ENCODE measurements at regions not wholly inside any gene's neighbourhood (a gene's known extent, or its start where the extent isn't known, plus 50 kb on each side); places are given as distances from the start of the nearest gene placed in this dataset.

- Histone ChIP-seq H3K4me3 (ENCODE audit: low read depth, low read length) (no peak overlapping the region), H3K27me3 (ENCODE audit: control insufficient read depth, insufficient read depth, low read length) (no peaks in the 10 kb centered on the region), H3K9me3 (ENCODE audit: control insufficient read depth, insufficient read depth, low read length) (peaks cover 7% of the 10 kb centered on the region), H3K36me3 (ENCODE audit: control insufficient read depth, insufficient read depth, low read length) (no peaks in the 10 kb centered on the region), H3K4me1 (ENCODE audit: control insufficient read depth, insufficient read depth, low read length) (no peaks in the 10 kb centered on the region), H3K9ac (ENCODE audit: low read depth, low read length) (no peak overlapping the region)
Observed at GRCh38 chr6:141041596-141042087, 1091.1 kb upstream of the GJE1 start.

GRCh38 chr6:141035312-141036200 is 1097.2 kb upstream of the GJE1 start:
- H3K27me3 ChIP-seq (ENCODE audit: control insufficient read depth, insufficient read depth, low read length), result no peaks in the 10 kb centered on the region
- no peaks in the 10 kb centered on the region for H3K36me3 ChIP-seq (ENCODE audit: control insufficient read depth, insufficient read depth, low read length)
- H3K4me1 ChIP-seq (ENCODE audit: control insufficient read depth, insufficient read depth, low read length), result no peaks in the 10 kb centered on the region
- peaks cover 5% of the 10 kb centered on the region for H3K9me3 ChIP-seq (ENCODE audit: control insufficient read depth, insufficient read depth, low read length)
- no peak overlapping the region for H3K4me3 ChIP-seq (ENCODE audit: low read depth, low read length)
- H3K9ac ChIP-seq (ENCODE audit: low read depth, low read length), result no peak overlapping the region

GRCh38 chr6:141033101-141033500 is 1099.6 kb upstream of the GJE1 start:
- Histone ChIP-seq H3K27me3 (ENCODE audit: control insufficient read depth, insufficient read depth, low read length) (no peaks in the 10 kb centered on the region), H3K9ac (ENCODE audit: low read depth, low read length) (no peak overlapping the region), H3K9me3 (ENCODE audit: control insufficient read depth, insufficient read depth, low read length) (no peaks in the 10 kb centered on the region), H3K4me1 (ENCODE audit: control insufficient read depth, insufficient read depth, low read length) (no peaks in the 10 kb centered on the region), H3K4me3 (ENCODE audit: low read depth, low read length) (no peak overlapping the region), H3K36me3 (ENCODE audit: control insufficient read depth, insufficient read depth, low read length) (no peaks in the 10 kb centered on the region)

GRCh38 chr6:141029908-141030307 is 1102.8 kb upstream of the GJE1 start:
- H3K4me1 ChIP-seq (ENCODE audit: control insufficient read depth, insufficient read depth, low read length), result no peaks in the 10 kb centered on the region
- H3K36me3 ChIP-seq (ENCODE audit: control insufficient read depth, insufficient read depth, low read length), result no peaks in the 10 kb centered on the region
- no peak overlapping the region for H3K9ac ChIP-seq (ENCODE audit: low read depth, low read length)
- no peak overlapping the region for H3K4me3 ChIP-seq (ENCODE audit: low read depth, low read length)
- H3K27me3 ChIP-seq (ENCODE audit: control insufficient read depth, insufficient read depth, low read length), result no peaks in the 10 kb centered on the region
- no peaks in the 10 kb centered on the region for H3K9me3 ChIP-seq (ENCODE audit: control insufficient read depth, insufficient read depth, low read length)

GRCh38 chr6:141028791-141029280 is 1103.9 kb upstream of the GJE1 start:
- H3K4me3 ChIP-seq (ENCODE audit: low read depth, low read length), result no peak overlapping the region
- no peaks in the 10 kb centered on the region for H3K27me3 ChIP-seq (ENCODE audit: control insufficient read depth, insufficient read depth, low read length)
- no peak overlapping the region for H3K9ac ChIP-seq (ENCODE audit: low read depth, low read length)
- no peaks in the 10 kb centered on the region for H3K4me1 ChIP-seq (ENCODE audit: control insufficient read depth, insufficient read depth, low read length)
- H3K9me3 ChIP-seq (ENCODE audit: control insufficient read depth, insufficient read depth, low read length), result no peaks in the 10 kb centered on the region
- H3K36me3 ChIP-seq (ENCODE audit: control insufficient read depth, insufficient read depth, low read length), result no peaks in the 10 kb centered on the region

GRCh38 chr6:141026504-141026903 is 1106.2 kb upstream of the GJE1 start:
- Histone ChIP-seq H3K4me1 (ENCODE audit: control insufficient read depth, insufficient read depth, low read length) (no peaks in the 10 kb centered on the region), H3K9ac (ENCODE audit: low read depth, low read length) (no peak overlapping the region), H3K4me3 (ENCODE audit: low read depth, low read length) (no peak overlapping the region), H3K9me3 (ENCODE audit: control insufficient read depth, insufficient read depth, low read length) (no peaks in the 10 kb centered on the region), H3K36me3 (ENCODE audit: control insufficient read depth, insufficient read depth, low read length) (no peaks in the 10 kb centered on the region), H3K27me3 (ENCODE audit: control insufficient read depth, insufficient read depth, low read length) (no peaks in the 10 kb centered on the region)

- no peaks in the 10 kb centered on the region for H3K9me3 ChIP-seq (ENCODE audit: control insufficient read depth, insufficient read depth, low read length)
- H3K36me3 ChIP-seq (ENCODE audit: control insufficient read depth, insufficient read depth, low read length), result no peaks in the 10 kb centered on the region
- H3K4me1 ChIP-seq (ENCODE audit: control insufficient read depth, insufficient read depth, low read length), result no peaks in the 10 kb centered on the region
- H3K27me3 ChIP-seq (ENCODE audit: control insufficient read depth, insufficient read depth, low read length), result no peaks in the 10 kb centered on the region
- H3K9ac ChIP-seq (ENCODE audit: low read depth, low read length), result no peak overlapping the region
- H3K4me3 ChIP-seq (ENCODE audit: low read depth, low read length), result no peak overlapping the region
Observed at GRCh38 chr6:141024526-141024925, 1108.2 kb upstream of the GJE1 start.

GRCh38 chr6:141017941-141018340 is 1114.8 kb upstream of the GJE1 start:
- Histone ChIP-seq H3K4me3 (ENCODE audit: low read depth, low read length) (no peak overlapping the region), H3K36me3 (ENCODE audit: control insufficient read depth, insufficient read depth, low read length) (no peaks in the 10 kb centered on the region), H3K27me3 (ENCODE audit: control insufficient read depth, insufficient read depth, low read length) (no peaks in the 10 kb centered on the region), H3K9me3 (ENCODE audit: control insufficient read depth, insufficient read depth, low read length) (no peaks in the 10 kb centered on the region), H3K9ac (ENCODE audit: low read depth, low read length) (no peak overlapping the region), H3K4me1 (ENCODE audit: control insufficient read depth, insufficient read depth, low read length) (no peaks in the 10 kb centered on the region)

DNA sequence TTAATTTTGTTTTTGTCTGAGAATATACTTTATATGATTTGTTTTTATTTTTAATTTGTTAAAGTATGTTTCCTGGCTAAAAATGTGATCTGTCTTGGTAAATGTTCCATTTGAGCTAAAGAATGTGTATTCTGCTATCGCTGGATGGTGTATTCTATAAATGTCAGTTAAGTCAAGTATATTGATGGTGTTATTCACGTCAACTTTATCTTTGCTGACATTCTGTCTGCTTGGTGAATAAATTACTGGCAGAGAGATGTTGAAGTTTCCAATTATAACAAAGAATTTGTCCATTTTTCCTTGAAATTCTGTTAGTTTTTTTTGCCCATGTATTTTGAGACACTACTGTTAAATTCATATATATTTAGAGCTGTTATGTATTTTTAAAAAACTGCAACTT is 1131.8 kb upstream of the GJE1 start:
- H3K36me3 ChIP-seq (ENCODE audit: control insufficient read depth, insufficient read depth, low read length), result no peaks in the 10 kb centered on the region
- no peaks in the 10 kb centered on the region for H3K27me3 ChIP-seq (ENCODE audit: control insufficient read depth, insufficient read depth, low read length)
- no peak overlapping the region for H3K9ac ChIP-seq (ENCODE audit: low read depth, low read length)
- H3K9me3 ChIP-seq (ENCODE audit: control insufficient read depth, insufficient read depth, low read length), result no peaks in the 10 kb centered on the region
- H3K4me1 ChIP-seq (ENCODE audit: control insufficient read depth, insufficient read depth, low read length), result no peaks in the 10 kb centered on the region
- no peak overlapping the region for H3K4me3 ChIP-seq (ENCODE audit: low read depth, low read length)

- no peaks in the 10 kb centered on the region for H3K36me3 ChIP-seq (ENCODE audit: control insufficient read depth, insufficient read depth, low read length)
- no peaks in the 10 kb centered on the region for H3K9me3 ChIP-seq (ENCODE audit: control insufficient read depth, insufficient read depth, low read length)
- H3K27me3 ChIP-seq (ENCODE audit: control insufficient read depth, insufficient read depth, low read length), result no peaks in the 10 kb centered on the region
- H3K9ac ChIP-seq (ENCODE audit: low read depth, low read length), result no peak overlapping the region
- no peaks in the 10 kb centered on the region for H3K4me1 ChIP-seq (ENCODE audit: control insufficient read depth, insufficient read depth, low read length)
- H3K4me3 ChIP-seq (ENCODE audit: low read depth, low read length), result no peak overlapping the region
Observed at GRCh38 chr6:140993515-140993914, 1139.2 kb upstream of the GJE1 start.

DNA sequence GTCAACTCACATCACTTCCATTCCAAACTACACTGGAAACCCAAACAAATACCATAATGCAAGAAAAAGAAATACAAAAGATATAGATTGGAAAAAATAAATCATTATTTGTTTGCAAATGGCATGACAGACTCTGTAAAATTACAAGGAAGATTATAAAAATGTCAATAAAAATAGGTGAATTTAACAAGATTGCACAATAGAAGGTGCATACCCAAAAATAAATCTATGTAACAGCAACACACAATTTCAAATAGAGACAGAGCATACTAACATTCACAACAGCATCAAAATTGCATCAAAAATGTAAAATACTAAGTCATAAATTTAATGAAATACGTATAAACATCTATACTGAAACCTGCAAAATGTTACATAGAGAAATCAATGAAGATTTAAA is 1140.0 kb upstream of the GJE1 start:
- Histone ChIP-seq H3K9me3 (ENCODE audit: control insufficient read depth, insufficient read depth, low read length) (no peaks in the 10 kb centered on the region), H3K9ac (ENCODE audit: low read depth, low read length) (no peak overlapping the region), H3K36me3 (ENCODE audit: control insufficient read depth, insufficient read depth, low read length) (no peaks in the 10 kb centered on the region), H3K4me3 (ENCODE audit: low read depth, low read length) (no peak overlapping the region), H3K4me1 (ENCODE audit: control insufficient read depth, insufficient read depth, low read length) (no peaks in the 10 kb centered on the region), H3K27me3 (ENCODE audit: control insufficient read depth, insufficient read depth, low read length) (no peaks in the 10 kb centered on the region)

- Histone ChIP-seq H3K36me3 (ENCODE audit: control insufficient read depth, insufficient read depth, low read length) (no peaks in the 10 kb centered on the region), H3K9me3 (ENCODE audit: control insufficient read depth, insufficient read depth, low read length) (no peaks in the 10 kb centered on the region), H3K9ac (ENCODE audit: low read depth, low read length) (no peak overlapping the region), H3K27me3 (ENCODE audit: control insufficient read depth, insufficient read depth, low read length) (no peaks in the 10 kb centered on the region), H3K4me3 (ENCODE audit: low read depth, low read length) (no peak overlapping the region), H3K4me1 (ENCODE audit: control insufficient read depth, insufficient read depth, low read length) (no peaks in the 10 kb centered on the region)
Observed at GRCh38 chr6:140988780-140989179, 1143.9 kb upstream of the GJE1 start.
